Liver (tissue), 3 donors: ENCODE measurements at regions not wholly inside any gene's neighbourhood (a gene's known extent, or its start where the extent isn't known, plus 50 kb on each side); places are given as distances from the start of the nearest gene placed in this dataset.

Experiments used
- CTCF ChIP-seq: fragments of 150-350 bp; IDR thresholded peaks from 2 replicates; pipeline ENCODE4 v1.5.1; 2017; ENCODE audit warnings: improper control_type of control experiment, low read depth, low read length; ENCODE audit not compliant: missing input control
- JUND ChIP-seq, 2 donors: IDR thresholded peaks; 2 replicates each; pipeline ENCODE4 v1.6.1; 2016; ENCODE audit warnings: antibody characterized with exemption in 2 of 2
- MAX ChIP-seq: IDR thresholded peaks from 2 replicates; pipeline ENCODE4 v1.6.1; 2016; ENCODE audit warnings: antibody characterized with exemption
- YY1 ChIP-seq: IDR thresholded peaks from 2 replicates; pipeline ENCODE4 v1.6.1; 2016; ENCODE audit warnings: antibody characterized with exemption, mild to moderate bottlenecking
- donor health status: healthy.
- donor health status: healthy.

GRCh38 chr17:65355246-65355645 is 206.2 kb downstream of the AXIN2 start:
- TF ChIP-seq CTCF (no peak), JUND (IDR thresholded peaks at IDR 0.05) (no peak), MAX (no peak), YY1 (no peak)
